Activated CD4-positive, alpha-beta T cell treated with anti-CD3 and anti-CD28 coated beads, Interleukin-2, amount 10 ng/mL, durations not matched to agents 24 days and 14 days (primary cell): ENCODE measurements at regions not wholly inside any gene's neighbourhood (a gene's known extent, or its start where the extent isn't known, plus 50 kb on each side); places are given as distances from the start of the nearest gene placed in this dataset.
"Not testable (repeated sequence)": the region's sequence is repeated elsewhere in the genome, so short reads cannot be mapped to it uniquely, and the experiment has no call there.

ENCODE experiments used
- DNase-seq: peaks from one replicate; pipeline ENCODE4 v3.0.0; 2022
- H3K27ac Mint-ChIP-seq: one replicate; pipeline ENCODE4 v1.8.0; 2022; ENCODE audit warnings: mild to moderate bottlenecking, mixed read lengths
- H3K27me3 Mint-ChIP-seq: one replicate; pipeline ENCODE4 v1.8.0; 2022; ENCODE audit warnings: mixed read lengths
- H3K36me3 Mint-ChIP-seq: one replicate; pipeline ENCODE4 v1.8.0; 2022; ENCODE audit warnings: low read depth, mild to moderate bottlenecking, mixed read lengths
- H3K4me1 Mint-ChIP-seq: one replicate; pipeline ENCODE4 v1.8.0; 2021; ENCODE audit warnings: mixed read lengths
- H3K4me3 Mint-ChIP-seq: one replicate; pipeline ENCODE4 v1.8.0; 2022; ENCODE audit warnings: mild to moderate bottlenecking, moderate library complexity, mixed read lengths
- H3K9me3 Mint-ChIP-seq: one replicate; pipeline ENCODE4 v1.8.0; 2021; ENCODE audit warnings: mixed read lengths
- intact Hi-C: fragments of 100-400 bp; cut with micrococcal nuclease; formaldehyde crosslinking; loops from one replicate; pipeline ENCODE4 v1.15.1; 2023

- DNase-seq, H3K9me3 Mint-ChIP-seq, H3K27ac Mint-ChIP-seq, H3K4me3 Mint-ChIP-seq, H3K27me3 Mint-ChIP-seq, H3K36me3 Mint-ChIP-seq, intact Hi-C loops, H3K4me1 Mint-ChIP-seq: not testable (repeated sequence)
Measured at GRCh38 chr4:138332415-138332814, 90.3 kb upstream of the SLC7A11 start.

GRCh38 chr4:138330531-138330930 is 88.4 kb upstream of the SLC7A11 start:
- Mint-ChIP-seq H3K4me1 (no peaks in the 10 kb centered on the region), H3K36me3 (no peaks in the 10 kb centered on the region), H3K4me3 (no peak overlapping the region)

GRCh38 chr4:138329506-138330070 is 87.4 kb upstream of the SLC7A11 start:
- Mint-ChIP-seq H3K9me3 (no peaks in the 10 kb centered on the region), H3K36me3 (no peaks in the 10 kb centered on the region), H3K4me1 (no peaks in the 10 kb centered on the region), H3K27me3 (no peaks in the 10 kb centered on the region), H3K4me3 (no peak overlapping the region), H3K27ac (no peak overlapping the region)
- DNase-seq: no peak
- intact Hi-C loops: no loop called here

More at GRCh38 chr4:138330531-138330930, 88.4 kb upstream of the SLC7A11 start:
- H3K27ac Mint-ChIP-seq: no peak overlapping the region
- H3K9me3 Mint-ChIP-seq: no peaks in the 10 kb centered on the region
- DNase-seq: no peak
- H3K27me3 Mint-ChIP-seq: no peaks in the 10 kb centered on the region
- intact Hi-C loops: no loop called here

GRCh38 chr4:138327338-138327737 is 85.2 kb upstream of the SLC7A11 start:
- Mint-ChIP-seq H3K4me1 (no peaks in the 10 kb centered on the region), H3K27me3 (no peaks in the 10 kb centered on the region)

DNA sequence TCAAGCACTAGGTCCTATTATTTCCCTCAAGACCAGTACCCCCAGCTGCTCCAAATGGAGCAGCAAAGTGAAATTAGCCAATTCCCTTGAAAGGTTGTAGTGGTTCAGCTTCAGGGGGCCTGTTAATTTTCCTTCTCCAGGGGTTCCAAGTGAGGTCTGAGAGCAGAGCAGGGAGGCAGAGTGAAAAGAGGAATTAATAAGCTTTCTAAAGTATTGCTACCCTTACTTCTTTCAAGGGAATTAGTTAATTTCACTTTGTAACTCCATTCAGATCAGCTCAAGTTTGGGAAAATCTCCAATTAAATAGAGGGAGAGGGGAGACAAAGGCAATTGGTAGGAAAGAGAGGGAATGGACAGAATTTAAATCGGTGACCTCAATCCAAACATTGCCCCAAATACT is 78.7 kb upstream of the SLC7A11 start:
- no peak overlapping the region for H3K4me3 Mint-ChIP-seq
- no peaks in the 10 kb centered on the region for H3K27me3 Mint-ChIP-seq
- no peak for DNase-seq
- no peaks in the 10 kb centered on the region for H3K9me3 Mint-ChIP-seq
- H3K4me1 Mint-ChIP-seq: no peaks in the 10 kb centered on the region
- H3K27ac Mint-ChIP-seq: no peak overlapping the region
- no peaks in the 10 kb centered on the region for H3K36me3 Mint-ChIP-seq
- intact Hi-C loops: no loop called here

More at GRCh38 chr4:138327338-138327737, 85.2 kb upstream of the SLC7A11 start:
- no peak for DNase-seq
- Mint-ChIP-seq H3K27ac (no peak overlapping the region), H3K4me3 (no peak overlapping the region), H3K9me3 (no peaks in the 10 kb centered on the region), H3K36me3 (no peaks in the 10 kb centered on the region)
- intact Hi-C loops: no loop called here

DNA sequence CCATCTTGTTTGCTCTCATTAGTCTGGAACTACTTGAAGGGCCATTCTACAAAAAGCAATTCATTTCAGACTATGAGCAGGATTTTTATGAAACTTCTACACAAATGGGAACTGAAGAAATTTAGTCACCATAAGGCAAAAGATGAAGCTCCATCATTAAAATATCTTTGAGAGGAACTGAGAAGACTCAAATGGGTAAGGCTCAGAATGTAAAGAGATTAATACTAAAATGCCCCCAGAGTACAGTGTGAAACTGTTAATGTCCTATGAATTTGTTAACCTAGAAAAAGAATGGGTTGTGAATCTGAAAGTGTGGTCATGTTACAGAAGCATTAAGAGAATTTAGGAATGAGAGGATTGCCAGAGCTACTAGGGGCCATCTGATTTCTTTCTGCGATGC is 77.9 kb upstream of the SLC7A11 start:
- no peak for DNase-seq
- Mint-ChIP-seq H3K27ac (no peak overlapping the region), H3K4me3 (no peak overlapping the region), H3K4me1 (no peaks in the 10 kb centered on the region), H3K9me3 (no peaks in the 10 kb centered on the region), H3K36me3 (no peaks in the 10 kb centered on the region), H3K27me3 (no peaks in the 10 kb centered on the region)
- intact Hi-C loops: no loop called here

- H3K36me3 Mint-ChIP-seq: no peaks in the 10 kb centered on the region
- no peak for DNase-seq
- no peaks in the 10 kb centered on the region for H3K27me3 Mint-ChIP-seq
- H3K4me3 Mint-ChIP-seq: no peak overlapping the region
- H3K9me3 Mint-ChIP-seq: no peaks in the 10 kb centered on the region
- H3K27ac Mint-ChIP-seq: no peak overlapping the region
- intact Hi-C loops: no loop called here
- H3K4me1 Mint-ChIP-seq: no peaks in the 10 kb centered on the region
Measured at GRCh38 chr4:138317175-138317748, 75.1 kb upstream of the SLC7A11 start.

DNA sequence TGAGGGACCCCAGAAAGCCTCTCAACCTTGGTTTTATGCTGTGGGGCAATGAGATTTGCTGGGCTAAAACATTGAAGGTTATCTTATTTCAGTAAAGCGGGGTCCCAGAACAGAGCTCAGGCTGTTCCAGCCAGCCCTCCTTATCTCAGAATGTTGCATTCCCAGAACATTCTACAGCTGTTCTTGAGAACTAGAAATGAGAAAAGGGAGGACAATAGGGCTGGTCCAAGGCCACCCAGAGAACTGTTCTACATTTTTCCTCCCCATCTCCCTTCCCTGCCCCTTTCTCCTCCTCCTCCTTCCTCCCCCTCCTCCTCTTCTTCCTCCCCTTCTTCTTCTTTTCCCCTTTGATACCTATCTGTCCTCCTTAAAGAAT is 70.4 kb upstream of the SLC7A11 start:
- intact Hi-C loops: no loop called here
- H3K9me3 Mint-ChIP-seq: no peaks in the 10 kb centered on the region
- H3K27ac Mint-ChIP-seq: no peak overlapping the region
- no peaks in the 10 kb centered on the region for H3K4me1 Mint-ChIP-seq
- no peaks in the 10 kb centered on the region for H3K27me3 Mint-ChIP-seq
- no peaks in the 10 kb centered on the region for H3K36me3 Mint-ChIP-seq
- H3K4me3 Mint-ChIP-seq: no peak overlapping the region
- no peak for DNase-seq

GRCh38 chr4:138311771-138312535 is 69.8 kb upstream of the SLC7A11 start:
- no peaks in the 10 kb centered on the region for H3K4me1 Mint-ChIP-seq
- H3K9me3 Mint-ChIP-seq: no peaks in the 10 kb centered on the region
- no peak overlapping the region for H3K27ac Mint-ChIP-seq
- H3K36me3 Mint-ChIP-seq: no peaks in the 10 kb centered on the region
- H3K27me3 Mint-ChIP-seq: no peaks in the 10 kb centered on the region
- intact Hi-C loops: no loop called here
- DNase-seq: no peak
- H3K4me3 Mint-ChIP-seq: no peak overlapping the region

GRCh38 chr4:138310991-138311390 is 68.8 kb upstream of the SLC7A11 start:
- intact Hi-C loops: no loop called here
- no peak for DNase-seq
- Mint-ChIP-seq H3K9me3 (no peaks in the 10 kb centered on the region), H3K27ac (no peak overlapping the region), H3K27me3 (no peaks in the 10 kb centered on the region), H3K4me3 (no peak overlapping the region), H3K36me3 (no peaks in the 10 kb centered on the region), H3K4me1 (no peaks in the 10 kb centered on the region)

- H3K27me3 Mint-ChIP-seq: no peaks in the 10 kb centered on the region
- H3K9me3 Mint-ChIP-seq: no peaks in the 10 kb centered on the region
- no peaks in the 10 kb centered on the region for H3K4me1 Mint-ChIP-seq
- DNase-seq: no peak
- no peaks in the 10 kb centered on the region for H3K36me3 Mint-ChIP-seq
- H3K4me3 Mint-ChIP-seq: no peak overlapping the region
- no peak overlapping the region for H3K27ac Mint-ChIP-seq
- intact Hi-C loops: no loop called here
Measured at GRCh38 chr4:138310498-138310897, 68.3 kb upstream of the SLC7A11 start.

- DNase-seq: no peak
- Mint-ChIP-seq H3K27me3 (no peaks in the 10 kb centered on the region), H3K4me1 (no peaks in the 10 kb centered on the region), H3K27ac (no peak overlapping the region), H3K4me3 (no peak overlapping the region), H3K36me3 (no peaks in the 10 kb centered on the region), H3K9me3 (no peaks in the 10 kb centered on the region)
- intact Hi-C loops: no loop called here
Measured at GRCh38 chr4:138308356-138308755, 66.2 kb upstream of the SLC7A11 start.

DNA sequence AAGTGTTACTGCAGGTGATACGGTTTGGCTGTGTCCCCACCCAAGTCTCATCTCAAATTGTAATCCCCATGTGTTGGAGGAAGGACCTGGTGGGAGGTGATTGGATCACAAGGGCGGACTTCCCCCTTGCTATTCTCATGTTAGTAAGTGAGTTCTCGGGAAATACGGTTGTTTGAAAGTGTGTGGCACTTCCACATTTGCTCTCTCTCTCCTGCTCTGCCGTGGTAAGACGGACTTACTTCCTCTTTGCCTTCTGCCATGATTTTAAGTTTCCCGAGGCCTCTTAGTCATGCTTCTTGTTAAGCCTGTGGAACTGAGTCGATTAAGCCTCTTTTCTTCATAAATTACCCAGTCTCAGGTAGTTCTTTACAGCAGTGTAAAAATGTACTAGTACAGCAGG is 65.2 kb upstream of the SLC7A11 start:
- Mint-ChIP-seq H3K9me3 (no peaks in the 10 kb centered on the region), H3K27ac (no peak overlapping the region), H3K36me3 (no peaks in the 10 kb centered on the region), H3K4me3 (no peak overlapping the region), H3K27me3 (no peaks in the 10 kb centered on the region), H3K4me1 (no peaks in the 10 kb centered on the region)
- no peak for DNase-seq
- intact Hi-C loops: no loop called here

DNA sequence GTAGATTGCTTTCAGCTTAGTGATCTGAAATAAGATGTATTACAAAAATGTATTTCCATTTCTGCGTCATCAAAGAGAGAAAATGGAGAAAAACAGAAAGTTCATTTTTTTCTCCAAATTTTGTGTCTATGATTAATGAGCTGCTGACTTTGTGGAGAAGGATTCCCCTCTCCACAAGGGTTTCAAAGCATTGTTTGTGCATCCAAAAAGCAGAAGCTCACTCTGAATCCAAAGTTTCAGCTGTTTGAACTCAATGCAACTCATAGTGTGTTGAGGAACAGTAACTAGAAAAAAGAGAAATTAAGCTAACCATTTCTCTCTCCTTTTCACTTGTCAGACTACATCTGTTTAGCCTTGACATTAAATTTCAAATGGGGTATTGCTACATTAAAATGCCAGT is 62.9 kb upstream of the SLC7A11 start:
- H3K9me3 Mint-ChIP-seq: no peaks in the 10 kb centered on the region
- no peak for DNase-seq
- H3K36me3 Mint-ChIP-seq: no peaks in the 10 kb centered on the region
- intact Hi-C loops: no loop called here
- no peaks in the 10 kb centered on the region for H3K27me3 Mint-ChIP-seq
- H3K4me1 Mint-ChIP-seq: no peaks in the 10 kb centered on the region
- H3K4me3 Mint-ChIP-seq: no peak overlapping the region
- H3K27ac Mint-ChIP-seq: no peak overlapping the region

DNA sequence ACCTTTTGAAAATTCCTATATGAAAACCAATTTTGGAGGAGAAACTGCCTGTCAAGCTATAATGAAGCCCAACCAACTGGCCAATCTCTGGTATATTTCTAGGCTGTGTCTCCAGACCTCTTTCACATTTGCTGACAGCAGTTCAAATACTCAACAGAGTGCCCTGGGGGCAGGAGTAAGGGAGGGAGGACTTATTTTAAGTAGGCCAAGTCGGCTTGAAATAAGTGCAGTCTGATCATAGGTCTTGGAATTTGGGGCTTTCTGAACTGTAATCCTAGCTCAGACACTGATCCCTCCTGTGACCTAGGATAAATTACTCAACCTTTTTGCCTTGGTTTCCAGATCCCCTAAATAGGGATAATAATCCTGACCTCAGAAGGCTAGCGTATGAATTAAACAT is 59.4 kb upstream of the SLC7A11 start:
- DNase-seq: no peak
- no peaks in the 10 kb centered on the region for H3K27me3 Mint-ChIP-seq
- no peak overlapping the region for H3K4me3 Mint-ChIP-seq
- no peaks in the 10 kb centered on the region for H3K9me3 Mint-ChIP-seq
- intact Hi-C loops: no loop called here
- H3K4me1 Mint-ChIP-seq: no peaks in the 10 kb centered on the region
- no peaks in the 10 kb centered on the region for H3K36me3 Mint-ChIP-seq
- no peak overlapping the region for H3K27ac Mint-ChIP-seq
